ENCODE measurements at regions not wholly inside any gene's neighbourhood (a gene's known extent, or its start where the extent isn't known, plus 50 kb on each side); places are given as distances from the start of the nearest gene placed in this dataset.

DNA sequence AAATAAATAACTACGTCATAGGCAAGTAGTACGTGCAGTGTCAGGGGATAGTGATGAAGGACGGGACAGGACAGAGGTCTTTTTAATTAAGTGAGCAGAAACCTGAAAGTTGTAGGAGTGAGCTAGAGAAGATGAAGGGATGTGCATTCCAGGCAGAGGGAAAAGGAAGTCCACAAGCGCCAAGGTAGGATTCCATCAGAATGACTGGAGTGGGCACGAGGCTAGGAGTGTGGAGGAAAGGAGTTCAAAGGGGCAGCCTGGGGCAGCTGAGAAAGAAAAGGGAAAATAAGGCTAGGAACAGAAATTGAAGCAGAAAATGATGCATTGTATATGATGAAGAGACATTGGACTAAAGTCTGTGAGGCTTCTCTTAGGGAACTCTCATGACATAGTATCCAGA is 192.2 kb upstream of the TLL1 start (continued):
- TF ChIP-seq, protein P1, sequence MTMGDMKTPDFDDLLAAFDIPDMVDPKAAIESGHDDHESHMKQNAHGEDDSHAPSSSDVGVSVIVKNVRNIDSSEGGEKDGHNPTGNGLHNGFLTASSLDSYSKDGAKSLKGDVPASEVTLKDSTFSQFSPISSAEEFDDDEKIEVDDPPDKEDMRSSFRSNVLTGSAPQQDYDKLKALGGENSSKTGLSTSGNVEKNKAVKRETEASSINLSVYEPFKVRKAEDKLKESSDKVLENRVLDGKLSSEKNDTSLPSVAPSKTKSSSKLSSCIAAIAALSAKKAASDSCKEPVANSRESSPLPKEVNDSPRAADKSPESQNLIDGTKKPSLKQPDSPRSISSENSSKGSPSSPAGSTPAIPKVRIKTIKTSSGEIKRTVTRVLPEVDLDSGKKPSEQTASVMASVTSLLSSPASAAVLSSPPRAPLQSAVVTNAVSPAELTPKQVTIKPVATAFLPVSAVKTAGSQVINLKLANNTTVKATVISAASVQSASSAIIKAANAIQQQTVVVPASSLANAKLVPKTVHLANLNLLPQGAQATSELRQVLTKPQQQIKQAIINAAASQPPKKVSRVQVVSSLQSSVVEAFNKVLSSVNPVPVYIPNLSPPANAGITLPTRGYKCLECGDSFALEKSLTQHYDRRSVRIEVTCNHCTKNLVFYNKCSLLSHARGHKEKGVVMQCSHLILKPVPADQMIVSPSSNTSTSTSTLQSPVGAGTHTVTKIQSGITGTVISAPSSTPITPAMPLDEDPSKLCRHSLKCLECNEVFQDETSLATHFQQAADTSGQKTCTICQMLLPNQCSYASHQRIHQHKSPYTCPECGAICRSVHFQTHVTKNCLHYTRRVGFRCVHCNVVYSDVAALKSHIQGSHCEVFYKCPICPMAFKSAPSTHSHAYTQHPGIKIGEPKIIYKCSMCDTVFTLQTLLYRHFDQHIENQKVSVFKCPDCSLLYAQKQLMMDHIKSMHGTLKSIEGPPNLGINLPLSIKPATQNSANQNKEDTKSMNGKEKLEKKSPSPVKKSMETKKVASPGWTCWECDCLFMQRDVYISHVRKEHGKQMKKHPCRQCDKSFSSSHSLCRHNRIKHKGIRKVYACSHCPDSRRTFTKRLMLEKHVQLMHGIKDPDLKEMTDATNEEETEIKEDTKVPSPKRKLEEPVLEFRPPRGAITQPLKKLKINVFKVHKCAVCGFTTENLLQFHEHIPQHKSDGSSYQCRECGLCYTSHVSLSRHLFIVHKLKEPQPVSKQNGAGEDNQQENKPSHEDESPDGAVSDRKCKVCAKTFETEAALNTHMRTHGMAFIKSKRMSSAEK (CRISPR knock-in tag; IDR thresholded peaks at IDR 0.05; ENCODE audit: borderline replicate concordance) = no peak
- TF ChIP-seq KAT7 (CRISPR knock-in tag; IDR thresholded peaks at IDR 0.05; ENCODE audit: borderline replicate concordance) (no peak), TEAD4 (CRISPR knock-in tag; IDR thresholded peaks at IDR 0.05) (no peak)
- TF ChIP-seq, protein P2, sequence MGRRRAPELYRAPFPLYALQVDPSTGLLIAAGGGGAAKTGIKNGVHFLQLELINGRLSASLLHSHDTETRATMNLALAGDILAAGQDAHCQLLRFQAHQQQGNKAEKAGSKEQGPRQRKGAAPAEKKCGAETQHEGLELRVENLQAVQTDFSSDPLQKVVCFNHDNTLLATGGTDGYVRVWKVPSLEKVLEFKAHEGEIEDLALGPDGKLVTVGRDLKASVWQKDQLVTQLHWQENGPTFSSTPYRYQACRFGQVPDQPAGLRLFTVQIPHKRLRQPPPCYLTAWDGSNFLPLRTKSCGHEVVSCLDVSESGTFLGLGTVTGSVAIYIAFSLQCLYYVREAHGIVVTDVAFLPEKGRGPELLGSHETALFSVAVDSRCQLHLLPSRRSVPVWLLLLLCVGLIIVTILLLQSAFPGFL (CRISPR knock-in tag; IDR thresholded peaks at IDR 0.05; ENCODE audit: borderline replicate concordance) = no peak

DNA sequence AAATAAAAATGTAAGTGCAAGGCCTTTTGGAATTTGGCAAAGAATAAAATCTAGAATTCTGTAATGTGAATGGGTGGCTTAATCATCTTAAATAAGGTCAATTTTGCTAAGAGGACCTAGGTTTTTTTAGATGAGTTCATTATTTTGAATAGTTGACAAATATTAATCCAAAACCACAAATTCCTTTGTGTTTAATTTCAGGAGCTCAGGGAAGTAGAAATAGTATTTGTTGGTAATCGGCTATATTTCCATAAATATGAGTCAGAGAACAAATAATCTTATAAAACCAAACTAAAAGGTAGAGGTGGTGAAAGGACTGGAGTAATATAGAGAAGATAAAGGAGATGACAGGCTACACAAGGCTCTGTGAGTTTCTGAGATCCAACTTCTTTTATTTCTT is 190.4 kb upstream of the TLL1 start:
- Mint-ChIP-seq H3K9me3 (0 out of 2 replicates have a peak, but pooled peaks cover 9% of the 10 kb centered on the region), H3K27me3 (ENCODE audit: low read depth) (no peaks in the 10 kb centered on the region), H3K36me3 (no peaks in the 10 kb centered on the region), H3K27ac (no peak overlapping the region), H3K4me3 (no peak overlapping the region), H3K4me1 (no peaks in the 10 kb centered on the region; the same call in 1 of the 2 replicates)
- TF ChIP-seq NR2C2 (CRISPR knock-in tag; IDR thresholded peaks at IDR 0.05) (no peak), GRHL2 (CRISPR knock-in tag; IDR thresholded peaks at IDR 0.05; ENCODE audit: insufficient replicate concordance, severe bottlenecking) (no peak)
- ATAC-seq (no peak), DNase-seq (ENCODE audit: low spot score) (no peak)
- POLR2A ChIA-PET = no interaction called here
- CTCF ChIA-PET = no interaction called here

DNA sequence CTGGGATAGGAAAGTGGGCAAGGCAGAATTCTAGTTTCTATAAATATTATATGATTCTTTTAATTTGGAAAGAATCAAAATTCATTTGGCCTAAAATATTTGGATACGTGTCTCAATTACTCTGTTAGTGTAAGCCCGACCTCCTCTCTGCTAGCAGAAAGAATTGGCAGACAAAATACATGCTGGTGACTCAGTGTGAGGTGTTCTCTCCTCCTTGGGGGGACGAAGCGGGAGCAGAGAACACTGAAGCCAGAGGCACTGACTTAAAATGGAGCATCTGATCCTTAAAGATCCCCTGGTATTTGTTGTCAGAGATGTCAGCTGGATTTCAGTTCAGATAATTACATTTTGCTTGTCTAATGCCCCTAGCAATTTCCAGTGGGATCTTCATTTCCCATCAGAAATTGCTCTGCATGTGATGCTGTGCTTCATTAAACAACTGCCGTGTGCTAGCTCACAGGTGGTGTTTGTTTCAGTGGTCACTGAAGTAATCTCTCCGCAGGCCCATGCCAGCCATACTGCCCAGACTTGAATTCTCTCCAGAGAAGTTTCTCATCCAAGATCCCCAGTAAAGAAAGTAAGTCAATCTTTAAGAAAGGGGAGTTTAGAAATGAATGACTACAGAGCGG is 188.7 kb upstream of the TLL1 start:
- peaks cover 10% of the 10 kb centered on the region; the same call in 1 of the 2 replicates for H3K9me3 Mint-ChIP-seq
- ATAC-seq (no peak), DNase-seq (ENCODE audit: low spot score) (no peak)
- H3K4me3 Mint-ChIP-seq = no peak overlapping the region
- ChIA-PET CTCF (no interaction called here), POLR2A (no interaction called here)
- H3K36me3 Mint-ChIP-seq = no peaks in the 10 kb centered on the region
- H3K4me1 Mint-ChIP-seq = peaks cover 1% of the 10 kb centered on the region
- TF ChIP-seq, protein P3, sequence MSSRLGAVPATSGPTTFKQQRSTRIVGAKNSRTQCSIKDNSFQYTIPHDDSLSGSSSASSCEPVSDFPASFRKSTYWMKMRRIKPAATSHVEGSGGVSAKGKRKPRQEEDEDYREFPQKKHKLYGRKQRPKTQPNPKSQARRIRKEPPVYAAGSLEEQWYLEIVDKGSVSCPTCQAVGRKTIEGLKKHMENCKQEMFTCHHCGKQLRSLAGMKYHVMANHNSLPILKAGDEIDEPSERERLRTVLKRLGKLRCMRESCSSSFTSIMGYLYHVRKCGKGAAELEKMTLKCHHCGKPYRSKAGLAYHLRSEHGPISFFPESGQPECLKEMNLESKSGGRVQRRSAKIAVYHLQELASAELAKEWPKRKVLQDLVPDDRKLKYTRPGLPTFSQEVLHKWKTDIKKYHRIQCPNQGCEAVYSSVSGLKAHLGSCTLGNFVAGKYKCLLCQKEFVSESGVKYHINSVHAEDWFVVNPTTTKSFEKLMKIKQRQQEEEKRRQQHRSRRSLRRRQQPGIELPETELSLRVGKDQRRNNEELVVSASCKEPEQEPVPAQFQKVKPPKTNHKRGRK (CRISPR knock-in tag; IDR thresholded peaks at IDR 0.05; ENCODE audit: borderline replicate concordance) = no peak
- TF ChIP-seq ZNF416 (CRISPR knock-in tag; IDR thresholded peaks at IDR 0.05) = no peak
- no peak overlapping the region; the same call in 1 of the 2 replicates for H3K27ac Mint-ChIP-seq
- H3K27me3 Mint-ChIP-seq (ENCODE audit: low read depth) = 0 out of 2 replicates have a peak, but pooled peaks cover 3% of the 10 kb centered on the region

- no peak for DNase-seq (ENCODE audit: low spot score)
- peaks cover 5% of the 10 kb centered on the region; the same call in 1 of the 2 replicates for H3K36me3 Mint-ChIP-seq
- ATAC-seq = no peak
- peaks cover 10% of the 10 kb centered on the region; the same call in 1 of the 2 replicates for H3K9me3 Mint-ChIP-seq
- CTCF ChIA-PET = interaction anchor here (0.8 kb wide), 1 partner anchor 193 kb away, joined by 3 read pairs; no protein-coding TSS in a partner anchor
- peaks cover 6% of the 10 kb centered on the region for H3K4me1 Mint-ChIP-seq
- no peak overlapping the region for H3K27ac Mint-ChIP-seq
- POLR2A ChIA-PET = no interaction called here
- H3K27me3 Mint-ChIP-seq (ENCODE audit: low read depth) = 0 out of 2 replicates have a peak, but pooled peaks cover 3% of the 10 kb centered on the region
- no peak overlapping the region for H3K4me3 Mint-ChIP-seq
- TF ChIP-seq ZNF232 (CRISPR knock-in tag; IDR thresholded peaks at IDR 0.05) = no peak
- TF ChIP-seq, protein P4, sequence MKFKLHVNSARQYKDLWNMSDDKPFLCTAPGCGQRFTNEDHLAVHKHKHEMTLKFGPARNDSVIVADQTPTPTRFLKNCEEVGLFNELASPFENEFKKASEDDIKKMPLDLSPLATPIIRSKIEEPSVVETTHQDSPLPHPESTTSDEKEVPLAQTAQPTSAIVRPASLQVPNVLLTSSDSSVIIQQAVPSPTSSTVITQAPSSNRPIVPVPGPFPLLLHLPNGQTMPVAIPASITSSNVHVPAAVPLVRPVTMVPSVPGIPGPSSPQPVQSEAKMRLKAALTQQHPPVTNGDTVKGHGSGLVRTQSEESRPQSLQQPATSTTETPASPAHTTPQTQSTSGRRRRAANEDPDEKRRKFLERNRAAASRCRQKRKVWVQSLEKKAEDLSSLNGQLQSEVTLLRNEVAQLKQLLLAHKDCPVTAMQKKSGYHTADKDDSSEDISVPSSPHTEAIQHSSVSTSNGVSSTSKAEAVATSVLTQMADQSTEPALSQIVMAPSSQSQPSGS (CRISPR knock-in tag; IDR thresholded peaks at IDR 0.05; ENCODE audit: borderline replicate concordance, low read depth) = no peak
- no peak for TF ChIP-seq TEAD1 (CRISPR knock-in tag; IDR thresholded peaks at IDR 0.05)
- no peak for TF ChIP-seq AR (CRISPR knock-in tag; IDR thresholded peaks at IDR 0.05)
- no peak for TF ChIP-seq GTF2I (CRISPR knock-in tag; conservative IDR thresholded peaks at IDR 0.05)
- no peak for TF ChIP-seq STAT6 (CRISPR knock-in tag; conservative IDR thresholded peaks at IDR 0.05; ENCODE audit: low read depth)
- TF ChIP-seq PRRX2 (CRISPR knock-in tag; IDR thresholded peaks at IDR 0.05) = no peak
Measured at GRCh38 chr4:165686756-165687155, 186.3 kb upstream of the TLL1 start.

All from WTC11 (cell line).